ENCODE measurements at regions not wholly inside any gene's neighbourhood (a gene's known extent, or its start where the extent isn't known, plus 50 kb on each side); places are given as distances from the start of the nearest gene placed in this dataset.
"Not testable (repeated sequence)": the region's sequence is repeated elsewhere in the genome, so short reads cannot be mapped to it uniquely, and the experiment has no call there.

DNA sequence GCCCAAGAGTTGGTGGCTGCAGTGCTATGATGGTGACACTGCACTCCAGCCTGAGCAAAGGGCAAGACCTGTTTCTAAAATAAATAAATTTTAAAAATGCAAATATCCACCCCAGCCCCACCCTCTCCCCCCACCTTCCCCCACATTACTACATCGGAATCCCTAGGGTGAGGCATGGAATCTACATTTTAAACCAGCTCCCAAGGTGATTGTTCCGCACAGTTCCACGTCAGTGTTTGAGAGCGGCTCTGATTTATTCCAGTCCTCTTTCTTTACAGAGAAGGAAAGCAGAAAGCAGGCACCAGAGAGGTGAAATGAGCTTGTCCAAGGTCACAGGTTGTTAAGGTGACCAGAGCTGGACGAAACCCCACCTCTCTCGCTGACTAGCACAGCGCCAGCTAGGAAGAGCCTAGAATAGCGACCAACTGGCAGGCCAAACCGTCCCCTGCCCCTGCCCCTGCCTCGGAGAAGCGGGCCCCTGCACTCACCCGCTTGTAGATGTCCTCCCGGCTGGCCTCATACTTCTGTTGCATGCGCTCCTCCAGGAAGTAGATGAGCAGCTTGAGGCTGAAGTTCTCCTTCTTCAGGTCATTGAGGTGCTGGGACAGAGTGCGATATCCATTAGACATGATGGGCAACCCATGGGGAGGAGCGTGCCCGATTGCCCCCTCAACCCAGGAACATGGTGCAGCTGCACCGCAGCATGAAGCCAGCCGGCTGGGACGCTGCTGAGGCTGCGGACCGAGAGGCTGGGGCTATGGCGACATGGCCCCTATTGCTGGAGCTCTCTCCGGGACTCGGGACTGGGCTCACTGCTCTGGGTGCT is 103.7 kb upstream of the NBPF26 start:
- DNase-seq = not testable (repeated sequence)

DNA sequence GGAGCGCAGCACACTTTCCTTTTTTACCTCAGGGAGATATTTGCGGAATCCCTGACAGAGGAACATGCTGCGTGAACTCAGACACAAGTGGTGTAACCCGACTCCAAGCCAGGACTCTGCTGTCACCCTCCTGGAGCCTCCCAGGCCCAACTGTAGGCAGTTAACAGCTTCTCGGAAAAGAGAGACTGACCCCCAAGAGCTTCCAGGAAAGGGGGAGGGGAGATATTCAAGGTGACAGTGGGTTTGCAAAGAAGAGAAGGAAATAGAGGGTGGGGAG is 103.1 kb upstream of the NBPF26 start:
- not testable (repeated sequence) for DNase-seq

DNA sequence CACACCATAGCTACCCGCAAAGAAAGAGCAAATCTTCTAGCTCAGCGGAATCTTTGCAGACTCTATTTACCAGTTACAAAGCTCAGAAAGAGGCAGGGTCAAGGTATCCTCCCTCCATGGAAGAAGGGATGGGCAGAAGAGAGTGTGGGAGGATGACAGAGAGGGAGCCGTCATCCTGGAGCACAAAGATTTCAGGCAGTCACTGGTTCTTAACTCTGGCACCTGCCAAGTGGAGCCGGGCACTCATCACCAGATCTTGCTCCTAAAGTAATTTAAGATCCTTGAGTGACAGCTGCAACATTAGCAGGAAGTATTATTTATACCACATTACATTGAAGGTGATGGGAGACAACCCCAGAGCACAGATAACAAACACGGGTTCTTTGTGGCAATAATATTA is 102.5 kb upstream of the NBPF26 start:
- DNase-seq = not testable (repeated sequence)

DNA sequence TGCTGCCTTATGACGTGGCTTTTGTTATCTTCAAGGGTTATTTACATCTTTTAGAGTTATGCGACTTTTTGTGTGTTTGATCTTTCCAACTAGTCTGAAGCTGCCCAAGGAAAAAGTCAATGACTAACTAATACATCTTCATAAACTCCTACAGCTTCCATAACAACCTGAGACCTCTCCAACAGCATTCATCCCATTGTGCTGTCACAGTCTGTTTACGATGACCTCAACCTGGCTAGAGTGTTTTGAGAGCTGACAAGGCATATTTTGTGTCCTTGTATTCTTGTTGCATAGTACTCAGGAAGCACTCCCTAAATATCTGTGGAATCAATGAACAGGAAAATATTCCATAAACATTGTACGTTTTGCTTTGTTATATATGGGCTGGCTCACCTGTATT is 100.2 kb upstream of the NBPF26 start:
- DNase-seq = not testable (repeated sequence)

DNA sequence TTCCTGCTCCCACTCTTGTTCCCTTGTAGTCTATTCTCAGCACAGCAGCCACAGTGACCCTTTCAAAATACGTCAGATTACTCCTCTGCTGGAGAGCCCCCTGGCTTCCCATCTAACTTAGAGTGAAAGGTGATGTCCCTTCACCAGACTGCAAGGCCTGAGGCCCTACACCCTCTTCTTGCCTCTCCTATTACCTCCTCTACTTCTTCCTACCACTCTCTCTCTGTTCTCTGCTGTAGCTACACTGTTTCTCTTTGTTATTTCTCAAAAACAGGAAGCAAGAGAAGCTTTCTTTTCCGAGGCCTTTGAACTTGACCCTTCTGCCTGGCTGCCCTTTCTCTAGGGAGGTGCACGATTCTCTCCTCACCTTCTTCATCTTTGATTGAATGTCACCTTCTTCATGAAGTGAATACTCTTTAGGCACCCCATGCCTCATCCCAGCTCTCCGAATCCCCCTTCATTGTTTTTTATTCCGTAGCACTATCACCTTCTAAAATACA is 99.1 kb upstream of the NBPF26 start:
- not testable (repeated sequence) for DNase-seq

DNA sequence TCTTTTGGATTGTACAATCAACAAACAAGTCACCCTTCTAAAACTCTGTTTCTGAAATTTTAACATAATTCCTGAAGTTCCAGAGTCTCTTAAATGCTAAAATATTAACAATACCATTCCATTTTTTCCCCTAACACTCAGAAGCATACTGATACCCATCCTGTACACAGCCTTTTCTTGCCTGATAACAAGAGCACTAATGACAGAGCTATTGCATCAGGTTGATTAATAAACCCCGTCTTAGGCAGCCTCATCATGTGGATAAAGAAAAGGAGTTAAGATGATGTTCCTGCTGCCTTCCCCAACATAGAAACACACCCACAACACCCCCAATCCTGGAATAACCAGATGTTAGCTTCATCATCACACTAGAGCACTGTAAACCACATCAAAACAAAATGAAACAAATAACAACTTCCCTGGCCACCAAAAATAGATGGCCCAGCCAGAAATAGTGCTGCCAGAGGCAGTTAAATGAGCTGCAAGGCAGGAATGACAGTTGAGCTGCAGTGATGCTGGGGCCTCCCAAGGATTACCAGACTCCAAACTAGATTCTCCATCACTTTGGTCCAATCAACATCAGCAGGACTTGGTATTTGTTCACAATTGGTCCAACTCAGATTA is 93.8 kb upstream of the NBPF26 start:
- not testable (repeated sequence) for DNase-seq

DNA sequence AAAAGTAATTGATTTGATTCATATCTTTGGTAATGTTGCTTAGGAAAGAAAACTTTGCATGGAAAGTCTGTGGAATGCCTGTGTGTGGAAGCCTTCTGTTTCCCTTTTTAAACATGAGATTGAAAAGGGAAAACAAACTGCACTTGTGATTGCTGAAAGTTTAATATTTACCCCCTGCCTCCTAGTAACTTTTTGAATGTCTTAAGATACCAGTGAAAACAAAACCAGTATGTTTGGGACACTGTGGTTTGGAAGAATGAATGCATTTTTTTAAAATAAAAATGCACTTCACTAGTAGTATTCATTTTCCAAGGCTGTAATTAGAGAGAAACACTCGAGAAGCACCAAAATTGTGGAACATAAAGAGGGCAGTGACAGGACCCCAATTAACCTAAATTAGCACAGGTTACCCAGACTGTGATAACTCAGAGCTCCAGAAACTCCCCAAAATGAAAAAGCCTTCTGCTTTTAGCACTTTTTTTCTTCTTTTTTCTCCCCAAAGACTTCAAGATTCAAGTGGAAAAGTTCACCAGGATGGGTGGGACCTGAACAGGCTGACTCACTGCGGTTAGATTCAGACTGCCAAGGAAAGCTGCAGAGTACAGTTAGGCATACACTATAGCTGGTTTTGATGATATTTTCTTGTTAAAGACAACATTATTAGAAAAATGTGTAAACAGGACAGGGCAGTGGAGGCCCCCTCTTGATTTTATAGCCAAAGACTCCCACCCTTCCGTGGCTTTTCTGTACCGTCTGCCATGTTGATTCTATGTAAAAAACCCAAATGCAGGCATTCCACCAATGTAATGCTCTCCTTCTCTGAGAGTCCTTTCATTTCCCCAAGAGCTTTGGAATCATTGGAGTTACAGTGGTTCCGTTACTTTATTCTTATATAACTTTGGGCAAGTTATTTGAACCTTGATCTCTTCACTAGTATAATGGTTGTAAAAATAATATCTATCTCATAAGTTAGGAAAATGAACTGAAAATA is 88.6 kb upstream of the NBPF26 start:
- DNase-seq = not testable (repeated sequence)

DNA sequence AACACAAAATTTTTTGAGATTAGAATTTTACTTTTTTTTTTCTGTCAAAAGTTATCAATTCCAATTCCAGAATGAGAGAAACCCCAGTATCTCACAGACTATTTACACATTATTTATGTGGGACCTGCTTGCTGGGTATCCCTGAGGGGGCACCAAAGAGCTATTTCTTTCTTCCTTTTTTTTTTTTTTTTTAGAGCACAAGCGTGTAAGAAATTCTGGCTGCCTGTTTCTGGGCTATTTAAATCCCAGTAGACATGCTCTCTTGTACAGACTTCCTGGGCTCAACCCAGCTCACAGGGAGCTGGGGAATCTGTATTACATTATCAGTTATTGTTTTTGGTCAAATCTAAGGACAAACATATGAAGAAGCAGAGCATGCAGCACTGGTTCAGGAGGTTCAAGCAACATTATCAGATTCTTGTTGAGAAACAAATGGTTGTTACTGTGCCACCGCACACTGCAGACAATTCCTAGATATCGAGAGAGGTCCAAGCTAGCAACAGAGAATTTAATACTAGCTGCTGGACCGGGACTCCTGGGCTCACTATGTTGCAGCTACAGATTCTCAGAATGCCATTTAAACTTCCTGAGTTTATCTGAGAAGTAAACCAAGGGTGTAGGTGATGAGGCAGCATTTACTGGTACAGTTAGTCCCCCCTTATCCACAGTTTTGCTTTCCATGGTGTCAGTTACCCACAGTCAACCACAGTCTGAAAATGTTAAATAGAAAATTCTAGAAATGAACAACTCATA is 83.3 kb upstream of the NBPF26 start:
- not testable (repeated sequence) for DNase-seq

DNA sequence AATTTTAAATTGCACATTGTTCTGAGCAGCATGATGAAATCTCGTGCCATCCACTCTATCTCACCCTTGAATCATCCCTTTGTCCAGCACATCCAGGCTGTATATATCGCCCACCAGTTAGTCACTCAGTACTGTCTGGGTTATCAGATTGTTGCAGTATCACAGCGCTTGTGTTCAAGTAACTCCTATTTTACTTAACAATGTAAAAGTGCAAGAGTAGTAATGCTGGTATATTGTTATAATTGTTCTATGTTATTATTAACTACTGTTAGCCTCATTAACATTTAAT is 82.8 kb upstream of the NBPF26 start:
- DNase-seq = not testable (repeated sequence)

DNA sequence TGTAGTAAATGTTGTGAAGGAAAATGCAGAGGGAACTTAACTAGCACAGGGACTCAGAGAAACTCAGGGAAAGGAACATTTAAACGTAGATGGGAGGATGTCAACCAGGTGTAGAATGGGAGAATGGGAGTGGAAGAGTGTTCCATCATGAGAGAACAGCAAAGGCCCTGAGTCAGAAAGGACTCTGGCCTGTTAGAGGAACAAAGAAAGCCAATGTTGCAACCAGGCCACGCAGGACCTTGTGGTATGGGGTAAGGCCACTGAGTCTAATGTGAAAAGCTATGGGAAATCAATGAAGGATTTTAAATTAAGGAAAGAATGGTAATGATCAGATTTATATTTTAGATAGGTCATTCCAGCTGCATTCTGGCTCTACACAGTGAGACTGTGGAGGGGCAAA is 76.6 kb upstream of the NBPF26 start:
- not testable (repeated sequence) for DNase-seq

DNA sequence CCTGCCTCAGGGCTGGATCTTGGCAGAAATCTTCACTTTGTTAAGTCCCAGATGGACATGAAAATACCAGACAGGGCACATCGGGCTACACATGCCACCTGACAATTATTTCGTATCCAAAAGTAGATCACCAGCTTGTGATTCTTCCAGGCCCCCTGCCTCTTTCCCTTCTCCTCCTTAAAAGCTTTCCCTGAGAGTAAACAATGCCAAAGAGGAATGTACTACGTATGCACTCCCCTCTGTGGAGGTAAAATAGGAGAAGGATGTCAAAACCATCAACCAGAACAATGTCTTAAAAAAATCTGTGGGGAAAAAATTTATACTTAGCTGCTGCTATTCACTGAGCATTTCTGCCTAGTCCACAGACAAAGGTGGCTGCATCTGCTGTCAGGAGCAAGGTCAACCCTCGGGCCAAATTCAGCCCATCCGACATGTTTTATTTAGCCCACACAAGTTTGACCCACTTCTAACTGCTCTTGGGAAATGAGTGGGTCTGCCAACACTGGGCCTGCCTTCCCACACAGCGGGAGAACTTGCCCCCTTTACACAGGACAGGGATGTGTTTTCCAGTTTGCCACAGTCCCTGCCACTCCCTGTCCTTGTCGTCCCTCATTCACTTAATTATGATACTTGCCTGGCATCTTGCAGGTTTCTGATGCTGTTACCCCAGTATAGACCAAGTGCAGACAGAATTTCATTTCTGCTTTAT is 74.7 kb upstream of the NBPF26 start:
- not testable (repeated sequence) for DNase-seq

DNA sequence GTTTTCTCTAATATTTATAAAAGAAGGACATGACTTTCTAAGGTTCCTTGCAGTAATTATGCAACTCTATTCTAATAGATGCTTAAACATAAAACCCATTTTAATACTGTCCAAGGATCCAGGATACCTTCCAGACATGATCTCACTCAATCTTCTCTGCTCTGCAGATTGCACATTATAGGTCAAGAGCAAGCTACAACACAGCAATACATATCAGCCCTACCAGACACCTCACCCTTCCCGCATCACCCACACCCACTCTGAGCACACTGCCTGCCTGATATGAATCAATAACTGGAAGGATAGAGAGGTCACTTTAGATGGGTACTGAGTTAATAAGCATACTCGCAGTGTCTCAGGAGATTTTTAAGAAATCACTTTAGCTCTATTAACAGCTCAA is 74.0 kb upstream of the NBPF26 start:
- DNase-seq = not testable (repeated sequence)

DNA sequence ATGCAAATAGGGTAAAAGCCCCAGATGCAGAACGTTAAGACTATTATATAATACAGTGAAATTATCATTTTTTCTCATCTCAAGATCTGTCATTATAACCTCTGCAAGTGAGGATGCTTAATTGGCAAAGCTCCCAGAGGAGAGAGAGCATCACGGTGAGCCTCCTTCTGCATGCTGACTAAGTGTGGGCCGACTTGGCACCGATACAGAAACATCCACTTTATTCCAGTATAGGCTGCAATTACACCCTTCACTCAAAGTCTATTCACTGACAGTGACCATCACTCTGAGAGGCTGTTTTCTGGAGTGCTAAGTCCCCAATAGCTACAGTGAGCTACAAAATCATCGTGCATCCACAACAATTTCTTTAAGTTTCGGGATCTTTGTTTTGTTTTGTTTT is 69.6 kb upstream of the NBPF26 start:
- DNase-seq = not testable (repeated sequence)

DNA sequence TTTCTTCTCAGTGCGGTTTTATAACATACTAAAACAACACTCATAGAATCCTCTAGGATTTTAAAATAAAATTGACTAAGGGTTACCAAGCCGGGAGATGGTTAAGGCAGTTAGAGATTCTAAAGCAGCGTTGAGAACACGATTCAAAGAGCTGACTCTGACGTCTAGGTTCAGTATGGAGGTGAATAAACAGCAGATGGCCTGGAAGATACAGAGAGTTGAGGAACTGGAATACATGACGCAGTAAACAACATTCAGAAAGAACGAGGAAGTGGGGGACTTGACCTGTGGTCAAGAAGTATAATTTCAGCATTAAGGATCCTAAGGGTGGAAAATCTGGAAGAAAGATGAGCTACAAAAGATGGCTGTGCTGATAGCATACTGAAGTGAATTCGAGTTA is 68.4 kb upstream of the NBPF26 start:
- DNase-seq = not testable (repeated sequence)

DNA sequence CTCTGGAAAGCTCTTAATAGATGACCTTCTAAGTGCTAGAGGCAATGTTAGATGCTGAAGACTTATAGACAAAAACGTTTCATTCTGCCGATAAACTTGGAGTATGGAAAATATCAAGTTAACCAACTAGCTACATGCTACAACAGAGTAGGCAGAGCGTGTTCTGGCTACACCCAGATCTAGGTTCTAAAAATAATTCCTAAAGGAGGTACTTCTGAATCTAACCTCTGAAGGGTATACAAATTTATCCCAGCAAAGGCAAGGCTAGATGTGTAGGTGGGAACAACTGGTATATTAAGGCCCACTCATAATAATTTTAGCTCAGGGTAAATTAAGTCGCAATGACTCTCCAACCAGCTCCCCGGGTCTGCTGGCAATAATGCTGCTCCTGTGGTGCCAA is 67.6 kb upstream of the NBPF26 start:
- not testable (repeated sequence) for DNase-seq

DNA sequence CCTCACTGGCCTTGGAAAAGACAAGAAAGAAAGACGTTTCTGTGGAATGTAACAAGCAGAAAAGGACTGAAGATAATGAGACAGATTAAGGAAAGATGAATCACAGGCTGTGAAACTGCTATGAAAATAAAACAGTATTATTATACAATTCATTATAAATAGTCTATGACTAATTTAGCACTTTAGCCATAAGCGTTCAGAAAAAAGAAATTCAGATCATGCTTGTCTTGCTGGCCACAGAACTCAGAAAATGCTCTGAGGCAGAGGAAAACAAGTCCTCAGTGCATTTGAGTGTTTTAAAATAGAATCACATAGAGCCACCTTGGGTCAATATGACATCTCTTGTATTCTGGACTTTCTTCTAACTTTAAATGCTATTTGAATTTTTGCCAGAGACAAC is 65.9 kb upstream of the NBPF26 start:
- not testable (repeated sequence) for DNase-seq

DNA sequence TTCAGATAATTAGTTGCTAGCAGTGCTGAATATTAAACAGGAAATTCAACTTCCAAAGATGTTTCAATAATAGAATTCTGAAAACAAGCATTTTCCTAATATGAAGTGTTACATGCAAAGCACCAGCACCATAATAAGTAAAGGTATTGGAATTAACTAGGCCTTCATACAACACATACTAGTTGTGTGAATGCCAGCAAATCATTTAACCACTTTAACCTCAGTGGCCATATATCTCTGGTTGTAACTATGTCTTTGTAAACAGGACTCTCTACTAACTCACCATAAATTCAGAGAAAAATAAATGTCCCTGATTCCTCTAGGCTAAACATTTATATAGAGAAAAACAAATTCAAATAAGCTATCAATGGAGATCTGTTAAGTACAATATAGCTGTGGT is 65.1 kb upstream of the NBPF26 start:
- DNase-seq = not testable (repeated sequence)

DNA sequence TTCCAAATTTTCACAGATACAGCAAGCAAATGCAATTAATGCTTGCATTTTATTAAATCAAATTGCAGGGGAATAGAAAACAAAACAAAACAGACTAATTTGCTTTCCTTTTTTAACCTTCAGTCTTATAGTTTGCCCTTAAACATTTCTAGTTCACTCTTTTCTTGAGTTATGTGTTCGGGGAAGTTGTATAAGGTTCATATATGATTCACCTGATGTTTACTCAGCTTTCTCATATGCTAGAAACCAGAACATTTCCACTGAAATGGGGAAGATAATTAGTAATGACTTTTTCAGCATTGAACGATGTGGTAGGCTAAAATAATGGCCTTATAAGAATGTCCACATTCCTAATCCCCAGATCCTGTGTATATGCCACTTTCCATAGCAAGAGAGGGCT is 64.6 kb upstream of the NBPF26 start:
- DNase-seq = not testable (repeated sequence)

DNA sequence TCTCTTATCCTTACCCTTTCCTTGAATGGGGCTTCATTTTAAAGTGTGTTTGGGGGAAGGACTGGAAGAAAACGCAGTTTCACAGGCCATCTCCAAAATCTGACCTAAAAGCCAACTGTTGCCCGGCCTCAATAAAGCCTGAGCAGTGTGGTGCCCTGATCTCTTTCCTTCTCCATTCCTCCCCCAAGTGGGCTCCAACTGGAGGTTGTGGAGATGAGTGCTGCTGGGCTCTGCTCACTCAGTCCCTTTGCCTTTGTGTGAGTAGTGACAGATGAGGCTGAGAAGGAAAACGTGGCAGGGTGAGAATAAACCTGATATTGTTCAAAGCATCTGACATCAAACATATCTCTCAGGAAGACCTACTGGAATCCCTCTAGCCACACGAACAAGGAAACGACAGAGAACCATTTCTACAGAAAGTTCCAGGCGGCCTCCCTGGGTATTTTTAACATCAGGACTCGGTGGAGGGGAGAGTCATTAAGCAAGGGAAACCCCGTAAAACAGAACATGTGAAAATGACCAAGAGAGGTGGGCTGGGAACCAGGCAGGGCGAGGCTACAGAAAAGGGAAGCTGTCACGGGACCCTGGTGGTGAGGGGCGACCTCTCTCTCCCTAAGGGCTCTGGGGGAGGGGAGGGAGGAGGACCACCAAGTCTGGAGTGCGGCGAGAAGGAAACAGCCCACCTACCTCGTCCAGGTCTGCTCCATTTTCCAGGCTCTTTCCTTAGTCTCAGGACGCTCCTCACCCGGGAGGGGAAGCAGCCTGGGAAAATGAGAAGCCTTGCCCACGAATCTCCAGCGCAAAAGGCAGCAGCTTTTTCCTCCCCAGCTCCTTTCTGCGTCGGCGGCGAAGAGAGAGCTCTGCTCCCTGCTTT is 59.1 kb upstream of the NBPF26 start:
- DNase-seq = not testable (repeated sequence)

DNA sequence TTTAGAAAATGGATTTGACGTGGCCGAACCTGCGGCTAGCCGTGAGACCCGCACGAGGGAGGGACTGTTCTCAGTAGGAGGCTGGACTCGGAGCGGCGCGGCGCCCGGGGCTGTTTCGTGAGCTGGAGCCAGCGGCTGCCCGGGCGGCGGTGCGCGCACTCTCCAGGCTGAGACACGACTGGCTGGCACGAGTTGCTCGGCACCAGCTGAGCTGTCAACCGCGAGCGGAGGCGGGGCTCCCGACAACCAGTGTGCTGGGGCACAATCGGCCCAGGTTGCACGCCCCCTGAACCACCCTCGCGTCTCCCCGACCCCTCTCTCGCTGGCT is 58.5 kb upstream of the NBPF26 start:
- not testable (repeated sequence) for DNase-seq

DNA sequence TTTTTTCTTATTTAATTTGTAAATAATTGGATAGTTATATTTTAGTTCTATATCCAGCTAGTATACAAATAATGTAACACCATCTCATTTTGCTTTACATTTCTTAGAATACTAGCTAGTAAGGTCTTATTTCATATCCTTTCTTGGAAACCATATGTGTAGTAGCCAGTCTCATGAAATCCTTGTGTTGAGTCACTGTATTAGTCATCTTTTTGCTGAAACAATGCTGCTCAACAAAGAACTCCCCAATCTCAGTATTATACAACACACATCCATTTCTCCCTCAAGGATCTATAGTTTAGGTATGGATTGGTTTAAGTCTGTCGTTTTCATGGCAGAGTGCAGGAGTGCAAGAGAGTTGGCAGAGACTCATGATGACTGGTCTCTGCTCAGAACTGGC is 55.6 kb upstream of the NBPF26 start:
- not testable (repeated sequence) for DNase-seq
